ENCODE measurements at regions not wholly inside any gene's neighbourhood (a gene's known extent, or its start where the extent isn't known, plus 50 kb on each side); places are given as distances from the start of the nearest gene placed in this dataset.

GRCh38 chr2:208929139-208929864 is 494.5 kb upstream of the MAP2 start:
- no peak for DNase-seq (ENCODE audit: low spot score)
- no peak for ATAC-seq (ENCODE audit: low FRiP score)
- TF ChIP-seq CTCF (IDR thresholded peaks at IDR 0.05): no peak

- no peak for ATAC-seq (ENCODE audit: low FRiP score)
- no peak for TF ChIP-seq CTCF (IDR thresholded peaks at IDR 0.05)
- no peak for DNase-seq (ENCODE audit: low spot score)
These were observed 493.9 kb upstream of the MAP2 start for GRCh38 chr2:208929894-208930427.

DNA sequence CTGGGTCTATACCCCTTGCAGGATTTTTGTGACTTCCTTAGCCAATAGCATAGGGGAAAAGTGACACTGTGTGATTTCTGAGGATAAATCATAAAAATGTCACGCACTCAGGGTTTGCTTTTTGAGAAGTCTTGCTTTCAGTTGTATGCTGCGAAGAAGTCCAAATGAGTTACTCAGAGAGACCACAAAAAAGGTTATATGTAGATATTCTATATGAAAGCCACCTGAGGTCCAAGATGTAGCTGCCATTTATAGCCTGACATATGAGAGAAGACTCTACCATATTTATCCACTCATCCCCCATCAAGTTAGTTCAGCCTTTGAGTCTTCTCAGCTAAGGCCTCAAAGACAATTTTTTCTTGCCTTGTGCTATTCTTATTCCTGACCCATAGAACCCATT is 488.3 kb upstream of the MAP2 start:
- no peak for DNase-seq (ENCODE audit: low spot score)
- ATAC-seq (ENCODE audit: low FRiP score): no peak

GRCh38 chr2:208937521-208937920 is 486.3 kb upstream of the MAP2 start:
- DNase-seq (ENCODE audit: low spot score) (no peak), ATAC-seq (ENCODE audit: low FRiP score) (no peak)
- TF ChIP-seq CTCF (IDR thresholded peaks at IDR 0.05): no peak

More for the DNA sequence above, 488.3 kb upstream of the MAP2 start:
- TF ChIP-seq CTCF (IDR thresholded peaks at IDR 0.05): no peak

DNA sequence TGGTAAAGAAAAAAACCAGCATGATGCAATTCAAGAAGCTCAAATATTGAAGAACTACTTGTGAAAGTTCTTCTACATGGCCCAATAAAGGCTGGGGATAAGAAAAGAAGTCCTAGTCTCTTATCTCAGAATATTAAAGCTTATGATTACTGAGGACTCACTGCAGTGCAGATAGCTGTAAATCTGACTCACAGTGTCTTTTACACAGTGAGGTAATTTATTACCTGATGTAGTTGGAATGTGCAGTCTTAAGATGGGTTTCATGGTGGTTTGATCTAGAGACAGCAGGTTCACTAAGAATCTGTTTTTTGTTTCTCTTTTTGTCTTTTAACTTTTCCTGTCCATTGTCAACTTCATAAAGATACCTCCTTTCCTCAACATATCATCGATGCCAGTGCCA is 484.0 kb upstream of the MAP2 start:
- no peak for TF ChIP-seq CTCF (IDR thresholded peaks at IDR 0.05)
- ATAC-seq (ENCODE audit: low FRiP score) (no peak), DNase-seq (ENCODE audit: low spot score) (no peak)

GRCh38 chr2:208945719-208946256 is 478.1 kb upstream of the MAP2 start:
- ATAC-seq (ENCODE audit: low FRiP score): no peak
- no peak for DNase-seq (ENCODE audit: low spot score)
- TF ChIP-seq CTCF (IDR thresholded peaks at IDR 0.05): no peak

DNA sequence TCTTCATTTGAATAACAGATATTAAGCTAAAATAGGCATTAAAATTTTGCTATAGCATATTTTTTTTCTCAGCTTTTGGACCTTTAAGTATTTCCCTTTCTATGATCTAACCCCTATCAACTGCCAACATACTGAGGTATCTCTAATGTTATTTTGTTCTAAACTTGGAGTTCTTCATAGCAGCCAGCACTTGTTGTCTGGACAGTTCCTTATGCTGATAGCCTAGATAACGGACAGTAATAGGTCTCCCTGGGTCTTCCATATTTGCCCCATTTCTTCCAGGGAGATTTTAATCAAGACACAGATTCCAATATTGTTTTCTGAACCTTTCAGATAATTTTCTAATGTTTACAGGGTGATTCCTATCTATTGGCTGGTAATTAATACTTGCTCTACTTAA is 475.8 kb upstream of the MAP2 start:
- DNase-seq (ENCODE audit: low spot score) (no peak), ATAC-seq (ENCODE audit: low FRiP score) (no peak)
- no peak for TF ChIP-seq CTCF (IDR thresholded peaks at IDR 0.05)

Data from omental fat pad (tissue), 3 donors.